HL-60 (cell line): ENCODE measurements at regions not wholly inside any gene's neighbourhood (a gene's known extent, or its start where the extent isn't known, plus 50 kb on each side); places are given as distances from the start of the nearest gene placed in this dataset.

Experiments
- DNase-seq, 2 experiments: peaks; one replicate each; pipeline ENCODE4 v3.0.0-alpha.2; 2010 to 2020; ENCODE audit warnings: low read depth in 1 of 2, low spot score in 1 of 2
- H3K27ac ChIP-seq: fragments of 250-450 bp; sonication (Bioruptor Pico); replicated peaks from 2 replicates; pipeline ENCODE4 v1.5.1; 2020; ENCODE audit warnings: mild to moderate bottlenecking, moderate library complexity
- H3K27me3 ChIP-seq: fragments of 250-450 bp; sonication (Bioruptor Pico); 2 replicates; pipeline ENCODE4 v1.5.1; 2021; ENCODE audit warnings: mild to moderate bottlenecking, moderate library complexity; ENCODE audit not compliant: insufficient read depth, poor library complexity, severe bottlenecking
- H3K4me3 ChIP-seq: replicated peaks from 2 replicates; pipeline ENCODE4 v1.5.1; 2011; ENCODE audit warnings: mild to moderate bottlenecking, control low read depth, low read length; ENCODE audit not compliant: insufficient read depth
- CTCF ChIP-seq: IDR thresholded peaks from one replicate; pipeline ENCODE4 v1.5.1; 2011; ENCODE audit warnings: low read length, control low read depth, inconsistent platforms; ENCODE audit not compliant: insufficient read depth
- GABPA ChIP-seq: IDR thresholded peaks from 2 replicates; pipeline ENCODE4 v1.6.1; 2012; ENCODE audit warnings: low read depth
- POLR2AphosphoS5 ChIP-seq: IDR thresholded peaks from 2 replicates; pipeline ENCODE4 v1.6.1; 2012; ENCODE audit warnings: low read depth
- REST ChIP-seq: IDR thresholded peaks from 2 replicates; pipeline ENCODE4 v1.6.1; 2012; ENCODE audit warnings: low read depth; ENCODE audit not compliant: insufficient replicate concordance
- SPI1 ChIP-seq: IDR thresholded peaks from 2 replicates; pipeline ENCODE4 v1.6.1; 2012; ENCODE audit warnings: low read depth, mild to moderate bottlenecking, borderline replicate concordance

GRCh38 chr7:81819861-81820260 lies 50.0 kb upstream of the HGF start:
- Histone ChIP-seq H3K4me3 (no peak overlapping the region), H3K27ac (no peak overlapping the region), H3K27me3 (no peaks in the 10 kb centered on the region)
- no peak for DNase-seq
- TF ChIP-seq POLR2AphosphoS5 (no peak), CTCF (no peak), REST (no peak), SPI1 (no peak), GABPA (no peak)
